WERI-Rb-1 (cell line): ENCODE measurements at regions not wholly inside any gene's neighbourhood (a gene's known extent, or its start where the extent isn't known, plus 50 kb on each side); places are given as distances from the start of the nearest gene placed in this dataset.

Experiments
- DNase-seq: peaks from one replicate; pipeline ENCODE4 v3.0.0-alpha.2; 2020
- H3K27ac ChIP-seq: fragments of 250-450 bp; sonication (Bioruptor Pico); 2 replicates; pipeline ENCODE4 v1.5.1; 2020; ENCODE audit warnings: mild to moderate bottlenecking, moderate library complexity
- H3K27me3 ChIP-seq: fragments of 250-450 bp; sonication (Bioruptor Pico); 2 replicates; pipeline ENCODE4 v1.5.1; 2021; ENCODE audit warnings: mild to moderate bottlenecking, low read depth, moderate library complexity; ENCODE audit not compliant: insufficient read depth, severe bottlenecking
- H3K36me3 ChIP-seq: fragments of 250-450 bp; sonication (Bioruptor Pico); 2 replicates; pipeline ENCODE4 v1.5.1; 2020; ENCODE audit warnings: mild to moderate bottlenecking, moderate library complexity
- H3K4me3 ChIP-seq: 2 replicates; pipeline ENCODE4 v1.5.1; 2011; ENCODE audit warnings: low read depth, mild to moderate bottlenecking, control low read depth, low read length
- H3K9me3 ChIP-seq: fragments of 250-450 bp; sonication (Bioruptor Pico); 2 replicates; pipeline ENCODE4 v1.5.1; 2021; ENCODE audit warnings: mild to moderate bottlenecking, moderate library complexity; ENCODE audit not compliant: severe bottlenecking
- TF ChIP-seq, protein P1 (sequence below): IDR thresholded peaks from 2 replicates; pipeline ENCODE4 v1.5.1; 2011; ENCODE audit warnings: low read depth, mild to moderate bottlenecking, control low read depth, inconsistent platforms, low read length

DNA sequence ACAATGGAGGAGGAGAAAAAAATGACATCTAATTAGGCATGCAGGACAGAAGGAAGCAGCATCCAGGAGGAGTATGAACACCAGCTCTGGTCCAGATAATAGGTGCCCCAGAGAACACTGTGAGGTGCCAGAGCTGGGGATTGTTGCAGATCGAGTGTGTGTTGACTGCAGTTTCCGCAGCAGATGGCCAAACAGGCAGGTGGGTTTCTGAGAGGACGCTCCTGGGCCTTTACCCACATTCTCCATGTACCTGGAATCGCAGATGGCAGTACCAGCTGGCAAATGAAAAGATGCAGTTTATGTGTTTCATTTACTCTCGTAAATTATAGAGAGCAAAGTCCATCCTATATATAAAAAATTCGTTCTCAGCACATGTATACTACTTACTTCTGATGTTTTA, 182.2 kb upstream of the ISL1 start:
- TF ChIP-seq, protein P1, sequence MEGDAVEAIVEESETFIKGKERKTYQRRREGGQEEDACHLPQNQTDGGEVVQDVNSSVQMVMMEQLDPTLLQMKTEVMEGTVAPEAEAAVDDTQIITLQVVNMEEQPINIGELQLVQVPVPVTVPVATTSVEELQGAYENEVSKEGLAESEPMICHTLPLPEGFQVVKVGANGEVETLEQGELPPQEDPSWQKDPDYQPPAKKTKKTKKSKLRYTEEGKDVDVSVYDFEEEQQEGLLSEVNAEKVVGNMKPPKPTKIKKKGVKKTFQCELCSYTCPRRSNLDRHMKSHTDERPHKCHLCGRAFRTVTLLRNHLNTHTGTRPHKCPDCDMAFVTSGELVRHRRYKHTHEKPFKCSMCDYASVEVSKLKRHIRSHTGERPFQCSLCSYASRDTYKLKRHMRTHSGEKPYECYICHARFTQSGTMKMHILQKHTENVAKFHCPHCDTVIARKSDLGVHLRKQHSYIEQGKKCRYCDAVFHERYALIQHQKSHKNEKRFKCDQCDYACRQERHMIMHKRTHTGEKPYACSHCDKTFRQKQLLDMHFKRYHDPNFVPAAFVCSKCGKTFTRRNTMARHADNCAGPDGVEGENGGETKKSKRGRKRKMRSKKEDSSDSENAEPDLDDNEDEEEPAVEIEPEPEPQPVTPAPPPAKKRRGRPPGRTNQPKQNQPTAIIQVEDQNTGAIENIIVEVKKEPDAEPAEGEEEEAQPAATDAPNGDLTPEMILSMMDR = no peak
- no peak for DNase-seq
- no peak overlapping the region for H3K27ac ChIP-seq

DNA sequence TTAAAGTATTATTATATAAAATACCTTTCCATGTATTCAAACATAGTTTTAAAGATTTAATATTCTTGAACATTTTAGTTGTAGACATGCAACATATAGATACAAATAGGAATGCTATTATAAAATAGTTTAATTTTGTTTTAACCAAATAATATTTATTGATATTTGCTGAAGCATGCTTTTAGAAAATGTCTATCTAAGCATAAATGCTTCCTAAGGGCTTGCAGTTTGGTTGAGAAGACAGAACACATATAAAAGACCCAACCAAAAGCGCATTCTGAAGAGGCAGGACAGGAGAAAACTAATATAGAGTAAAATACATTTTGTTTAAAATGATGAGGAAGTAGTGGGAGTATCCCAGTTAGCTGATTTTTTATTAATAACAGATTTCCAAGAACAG, 181.5 kb upstream of the ISL1 start:
- Histone ChIP-seq H3K9me3 (no peaks in the 10 kb centered on the region), H3K27me3 (peaks cover 20% of the 10 kb centered on the region), H3K36me3 (no peaks in the 10 kb centered on the region), H3K27ac (no peak overlapping the region), H3K4me3 (no peak overlapping the region)
- DNase-seq = no peak
- TF ChIP-seq, protein P1 = no peak

More for the DNA sequence above, 182.2 kb upstream of the ISL1 start:
- Histone ChIP-seq H3K27me3 (peaks cover 24% of the 10 kb centered on the region), H3K4me3 (no peak overlapping the region), H3K9me3 (no peaks in the 10 kb centered on the region), H3K36me3 (no peaks in the 10 kb centered on the region)

DNA sequence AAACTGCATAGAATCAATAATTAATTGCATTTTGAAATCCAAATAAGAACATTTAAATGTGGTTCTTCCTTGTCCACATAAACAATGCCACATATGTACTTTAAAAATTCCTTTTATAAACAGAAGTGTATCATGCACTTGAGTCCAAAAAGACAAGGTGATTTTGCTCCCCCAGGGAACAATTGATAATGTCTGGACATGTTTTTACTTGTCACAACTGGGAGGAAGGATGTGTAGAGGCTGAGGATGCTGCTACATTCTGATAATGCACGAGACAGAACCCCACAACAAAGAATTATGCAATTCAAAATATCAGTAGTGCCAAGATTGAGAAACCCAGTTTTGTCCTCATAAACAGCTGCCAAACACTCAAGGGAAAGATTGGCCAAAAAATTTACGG, 181.1 kb upstream of the ISL1 start:
- H3K4me3 ChIP-seq = no peak overlapping the region
- DNase-seq = no peak
- no peak overlapping the region for H3K27ac ChIP-seq
- H3K9me3 ChIP-seq = no peaks in the 10 kb centered on the region
- no peaks in the 10 kb centered on the region for H3K36me3 ChIP-seq
- H3K27me3 ChIP-seq = peaks cover 21% of the 10 kb centered on the region
- TF ChIP-seq, protein P1 = no peak

DNA sequence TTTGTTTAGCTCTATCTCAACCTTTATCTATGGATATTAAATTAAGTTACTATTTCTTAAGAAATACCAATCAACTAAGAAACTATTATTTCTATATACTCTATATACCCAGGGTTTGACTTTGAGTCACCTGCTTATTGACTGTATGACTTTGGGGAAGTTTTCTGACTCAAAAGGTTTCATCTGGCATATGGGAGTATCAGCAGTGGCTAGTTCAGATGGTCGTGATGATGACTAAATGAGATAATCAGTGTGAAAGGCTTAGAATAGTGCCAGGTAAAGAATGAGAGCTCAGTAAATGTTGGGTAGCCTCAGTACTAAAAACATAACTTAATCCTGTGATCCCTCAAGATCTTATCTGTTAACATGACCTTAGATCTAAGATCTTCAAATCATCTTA, 179.7 kb upstream of the ISL1 start:
- TF ChIP-seq, protein P1 = no peak
- Histone ChIP-seq H3K27me3 (peaks cover 21% of the 10 kb centered on the region), H3K36me3 (no peaks in the 10 kb centered on the region), H3K9me3 (no peaks in the 10 kb centered on the region), H3K4me3 (no peak overlapping the region), H3K27ac (no peak overlapping the region)
- no peak for DNase-seq

DNA sequence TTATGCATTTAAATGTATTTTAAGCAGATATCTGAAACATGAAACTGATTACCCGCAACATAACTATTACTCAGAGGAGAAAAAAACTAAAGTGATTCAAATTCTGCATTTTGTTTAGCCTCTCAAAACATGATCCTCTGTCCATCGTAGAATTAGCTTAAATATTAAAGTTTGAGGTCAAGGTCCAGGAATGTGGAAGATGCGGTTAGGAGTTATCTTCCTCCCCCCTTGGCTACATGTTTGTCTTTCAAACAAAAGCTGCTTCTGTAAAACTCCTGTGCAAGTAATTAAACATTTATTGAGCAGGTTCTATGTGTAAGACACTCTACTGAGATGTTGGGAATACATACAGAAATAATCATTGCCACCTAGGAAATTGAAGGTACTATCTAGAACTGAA, 175.0 kb upstream of the ISL1 start:
- H3K27me3 ChIP-seq = peaks cover 23% of the 10 kb centered on the region
- TF ChIP-seq, protein P1 = no peak

DNA sequence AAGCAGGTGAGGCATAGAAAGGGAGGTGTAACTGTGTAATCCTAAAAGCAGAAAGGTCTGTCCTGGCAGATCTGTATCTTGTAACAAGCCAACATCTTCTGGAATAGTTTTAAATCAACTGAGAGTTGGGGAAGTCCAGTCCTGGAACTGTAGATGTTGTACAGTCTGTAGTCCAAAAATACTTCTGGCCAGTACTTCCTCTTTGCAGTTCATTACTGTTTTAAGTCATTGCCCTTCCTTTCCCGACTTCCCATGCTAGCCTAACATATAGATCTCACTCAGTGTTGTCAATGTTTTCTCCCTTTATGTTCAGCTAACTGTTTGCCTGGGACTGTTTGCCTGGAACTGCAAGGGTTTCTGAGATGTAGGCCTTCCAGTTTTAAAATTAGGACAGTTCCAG, 168.5 kb upstream of the ISL1 start:
- Histone ChIP-seq H3K36me3 (no peaks in the 10 kb centered on the region), H3K4me3 (no peak overlapping the region), H3K9me3 (no peaks in the 10 kb centered on the region), H3K27me3 (peaks cover 22% of the 10 kb centered on the region), H3K27ac (no peak overlapping the region)
- TF ChIP-seq, protein P1 = no peak
- no peak for DNase-seq

More for the DNA sequence above, 175.0 kb upstream of the ISL1 start:
- Histone ChIP-seq H3K27ac (no peak overlapping the region), H3K4me3 (no peak overlapping the region), H3K9me3 (no peaks in the 10 kb centered on the region), H3K36me3 (no peaks in the 10 kb centered on the region)
- no peak for DNase-seq
